GM18511 (cell line): ENCODE measurements at regions not wholly inside any gene's neighbourhood (a gene's known extent, or its start where the extent isn't known, plus 50 kb on each side); places are given as distances from the start of the nearest gene placed in this dataset.

Experiments used
- ATAC-seq: cut with Tn5 transposase; IDR thresholded peaks from one replicate; pipeline ENCODE4 v1.9.1; 2021; ENCODE audit warnings: mild to moderate bottlenecking, moderate library complexity; ENCODE audit not compliant: unreplicated experiment

- ATAC-seq = no peak
These were observed 160.0 kb upstream of the SMIM23 start for GRCh38 chr5:171625646-171626045.

- ATAC-seq = no peak
These were observed 157.5 kb upstream of the SMIM23 start for GRCh38 chr5:171627936-171628632.

GRCh38 chr5:171628633-171628974, 157.0 kb upstream of the SMIM23 start:
- no peak for ATAC-seq

GRCh38 chr5:171629221-171629620, 156.4 kb upstream of the SMIM23 start:
- ATAC-seq = no peak

- no peak for ATAC-seq
These were observed 155.8 kb upstream of the SMIM23 start for GRCh38 chr5:171629628-171630349.

GRCh38 chr5:171630350-171631065, 155.1 kb upstream of the SMIM23 start:
- no peak for ATAC-seq

GRCh38 chr5:171632616-171633015, 153.0 kb upstream of the SMIM23 start:
- no peak for ATAC-seq

- ATAC-seq = no peak
These were observed 151.7 kb upstream of the SMIM23 start for GRCh38 chr5:171633776-171634470.

- ATAC-seq = no peak
These were observed 151.1 kb upstream of the SMIM23 start for GRCh38 chr5:171634511-171634910.

- ATAC-seq = no peak
These were observed 150.6 kb upstream of the SMIM23 start for GRCh38 chr5:171635028-171635427.

GRCh38 chr5:171635561-171636245, 149.9 kb upstream of the SMIM23 start:
- no peak for ATAC-seq

- ATAC-seq = no peak
These were observed 147.8 kb upstream of the SMIM23 start for GRCh38 chr5:171637811-171638210.

- no peak for ATAC-seq
These were observed 146.4 kb upstream of the SMIM23 start for GRCh38 chr5:171639205-171639621.

- ATAC-seq = no peak
These were observed 145.7 kb upstream of the SMIM23 start for GRCh38 chr5:171639966-171640365.

GRCh38 chr5:171640480-171640879, 145.1 kb upstream of the SMIM23 start:
- ATAC-seq = no peak

GRCh38 chr5:171641891-171642290, 143.7 kb upstream of the SMIM23 start:
- ATAC-seq = no peak

GRCh38 chr5:171642894-171643293, 142.7 kb upstream of the SMIM23 start:
- no peak for ATAC-seq

GRCh38 chr5:171644536-171644935, 141.1 kb upstream of the SMIM23 start:
- ATAC-seq = no peak

GRCh38 chr5:171646102-171647042, 139.2 kb upstream of the SMIM23 start:
- no peak for ATAC-seq
